ENCODE measurements at regions not wholly inside any gene's neighbourhood (a gene's known extent, or its start where the extent isn't known, plus 50 kb on each side); places are given as distances from the start of the nearest gene placed in this dataset.

GRCh38 chr6:98156580-98156979, 677.8 kb upstream of the POU3F2 start:
- Histone ChIP-seq H3K9me3 (no peaks in the 10 kb centered on the region), H3K36me3 (ENCODE audit: low read depth) (no peaks in the 10 kb centered on the region), H3K4me1 (ENCODE audit: low read depth) (no peaks in the 10 kb centered on the region), H3K4me3 (no peak overlapping the region)
- no peak for TF ChIP-seq CTCF (IDR thresholded peaks at IDR 0.05)
- intact Hi-C loops (cut with DNase I, micrococcal nuclease), result no loop called here
- DNase-seq (no peak), ATAC-seq (no peak)

GRCh38 chr6:98179606-98180005, 654.8 kb upstream of the POU3F2 start:
- DNase-seq (no peak), ATAC-seq (no peak)
- no peak for TF ChIP-seq CTCF (IDR thresholded peaks at IDR 0.05)
- intact Hi-C loops (cut with DNase I, micrococcal nuclease), result no loop called here
- Histone ChIP-seq H3K9me3 (peaks cover 4% of the 10 kb centered on the region), H3K36me3 (ENCODE audit: low read depth) (no peaks in the 10 kb centered on the region), H3K4me1 (ENCODE audit: low read depth) (no peaks in the 10 kb centered on the region), H3K4me3 (no peak overlapping the region)

- H3K36me3 ChIP-seq (ENCODE audit: low read depth), result no peaks in the 10 kb centered on the region
- TF ChIP-seq CTCF (IDR thresholded peaks at IDR 0.05), result no peak
- intact Hi-C loops (cut with DNase I, micrococcal nuclease), result no loop called here
These were observed 634.3 kb upstream of the POU3F2 start for GRCh38 chr6:98200084-98200483.

GRCh38 chr6:98203170-98203806, 631.1 kb upstream of the POU3F2 start:
- TF ChIP-seq CTCF (IDR thresholded peaks at IDR 0.05), result no peak
- no peak for ATAC-seq

More at GRCh38 chr6:98200084-98200483, 634.3 kb upstream of the POU3F2 start:
- Histone ChIP-seq H3K9me3 (no peaks in the 10 kb centered on the region), H3K4me1 (ENCODE audit: low read depth) (no peaks in the 10 kb centered on the region), H3K4me3 (no peak overlapping the region)
- DNase-seq (no peak), ATAC-seq (no peak)

DNA sequence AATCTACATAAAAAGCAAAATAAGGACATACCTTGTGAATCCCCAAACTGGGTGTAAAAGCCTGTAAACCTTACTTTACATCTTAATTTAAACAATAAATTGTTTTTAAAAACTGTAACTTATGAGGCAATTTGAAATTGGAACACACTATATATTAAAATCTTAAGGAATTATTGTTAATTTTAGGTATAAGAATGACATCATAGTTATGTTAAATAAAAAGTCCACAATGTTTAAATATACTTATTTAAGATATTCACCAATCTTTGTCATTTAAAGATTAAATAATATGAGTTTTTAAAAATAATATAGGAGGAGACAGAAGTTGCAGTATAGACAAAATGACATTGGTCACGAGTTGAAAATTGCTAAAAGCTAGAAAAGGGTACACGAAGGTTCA, 621.9 kb upstream of the POU3F2 start:
- no peak for DNase-seq

More at GRCh38 chr6:98203170-98203806, 631.1 kb upstream of the POU3F2 start:
- Histone ChIP-seq H3K9me3 (no peaks in the 10 kb centered on the region), H3K4me1 (ENCODE audit: low read depth) (no peaks in the 10 kb centered on the region), H3K36me3 (ENCODE audit: low read depth) (no peaks in the 10 kb centered on the region), H3K4me3 (no peak overlapping the region)
- DNase-seq, result no peak
- intact Hi-C loops (cut with DNase I, micrococcal nuclease), result no loop called here

More for the DNA sequence above, 621.9 kb upstream of the POU3F2 start:
- no peaks in the 10 kb centered on the region for H3K36me3 ChIP-seq (ENCODE audit: low read depth)
- intact Hi-C loops (cut with DNase I, micrococcal nuclease), result no loop called here
- H3K9me3 ChIP-seq, result no peaks in the 10 kb centered on the region
- TF ChIP-seq CTCF (IDR thresholded peaks at IDR 0.05), result no peak
- no peak overlapping the region for H3K4me3 ChIP-seq
- ATAC-seq, result no peak
- no peaks in the 10 kb centered on the region for H3K4me1 ChIP-seq (ENCODE audit: low read depth)
